Mucosa of rectum (tissue), 2 donors: ENCODE measurements at regions not wholly inside any gene's neighbourhood (a gene's known extent, or its start where the extent isn't known, plus 50 kb on each side); places are given as distances from the start of the nearest gene placed in this dataset.
"Not testable (repeated sequence)": the region's sequence is repeated elsewhere in the genome, so short reads cannot be mapped to it uniquely, and the experiment has no call there.

Source experiments
- H3K27ac ChIP-seq, 2 donors: one replicate each; pipeline ENCODE4 v1.7.0; 2013; ENCODE audit warnings: inconsistent platforms in 2 of 2, low read depth in 2 of 2, low read length in 2 of 2
- H3K27me3 ChIP-seq, 2 donors: one replicate each; pipeline ENCODE4 v1.7.0; 2013; ENCODE audit warnings: low read length in 2 of 2; ENCODE audit not compliant: control insufficient read depth in 2 of 2, insufficient read depth in 2 of 2
- H3K36me3 ChIP-seq, 2 donors: one replicate each; pipeline ENCODE4 v1.7.0; 2013; ENCODE audit warnings: low read length in 2 of 2; ENCODE audit not compliant: control insufficient read depth in 2 of 2, insufficient read depth in 2 of 2
- H3K4me1 ChIP-seq, 2 donors: one replicate each; pipeline ENCODE4 v1.7.0; 2013; ENCODE audit warnings: low read length in 2 of 2, mild to moderate bottlenecking in 1 of 2; ENCODE audit not compliant: control insufficient read depth in 2 of 2, insufficient read depth in 2 of 2
- H3K4me3 ChIP-seq, 2 donors: one replicate each; pipeline ENCODE4 v1.7.0; 2013; ENCODE audit warnings: low read length in 2 of 2
- H3K9ac ChIP-seq, 2 donors: one replicate each; pipeline ENCODE4 v1.7.0; 2013; ENCODE audit warnings: low read length in 2 of 2, low read depth in 1 of 2, mild to moderate bottlenecking in 1 of 2
- H3K9me3 ChIP-seq, 2 donors: one replicate each; pipeline ENCODE4 v1.7.0; 2013; ENCODE audit warnings: low read length in 2 of 2; ENCODE audit not compliant: control insufficient read depth in 2 of 2
- donor health status: healthy.
- donor health status: Normal muscosa, but diverticular disease.

DNA sequence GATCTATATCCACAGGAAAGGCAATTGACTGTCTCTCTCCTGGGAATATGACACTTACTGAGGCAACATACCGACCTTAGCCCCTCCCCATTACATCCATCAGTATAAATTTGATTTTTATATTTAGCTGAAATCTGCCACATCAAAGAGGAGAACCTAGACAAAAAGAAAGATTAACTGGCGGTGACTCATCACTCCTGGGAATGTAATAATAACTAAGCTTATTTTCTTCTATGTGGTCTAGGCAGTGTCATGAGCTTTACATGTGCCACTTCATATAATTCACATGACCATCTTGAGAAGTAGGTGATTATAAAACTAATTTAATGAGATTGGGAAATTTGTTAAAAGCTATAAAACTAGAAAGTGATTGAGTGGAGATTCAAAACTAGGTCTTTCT is 520.0 kb upstream of the HS3ST5 start:
- H3K9ac ChIP-seq: no peak overlapping the region
- no peak overlapping the region for H3K27ac ChIP-seq
- H3K27me3 ChIP-seq: no peaks in the 10 kb centered on the region

DNA sequence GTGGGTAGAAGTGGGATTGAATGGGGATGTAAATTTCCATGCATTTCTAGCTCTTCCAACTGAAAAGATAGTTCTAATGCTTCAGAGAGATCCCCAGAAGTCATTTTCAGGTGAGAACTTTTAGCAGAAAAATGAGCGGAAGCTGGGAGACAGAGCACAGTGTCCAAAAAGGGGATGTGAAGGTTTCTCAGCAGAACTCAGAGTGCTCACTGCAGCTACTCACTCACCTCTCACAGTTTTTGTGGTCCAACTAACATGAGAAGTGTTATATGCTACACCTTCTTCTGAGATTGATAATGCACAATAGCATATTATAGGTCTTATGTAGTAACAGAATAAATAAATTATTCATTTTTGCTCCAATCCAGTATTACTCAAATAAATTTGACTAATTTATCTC is 519.2 kb upstream of the HS3ST5 start:
- no peaks in the 10 kb centered on the region for H3K4me1 ChIP-seq
- no peak overlapping the region for H3K27ac ChIP-seq
- no peaks in the 10 kb centered on the region for H3K27me3 ChIP-seq
- no peaks in the 10 kb centered on the region for H3K36me3 ChIP-seq
- H3K9me3 ChIP-seq: no peaks in the 10 kb centered on the region
- H3K9ac ChIP-seq: no peak overlapping the region
- no peak overlapping the region for H3K4me3 ChIP-seq

More for the DNA sequence above, 520.0 kb upstream of the HS3ST5 start:
- Histone ChIP-seq H3K36me3 (no peaks in the 10 kb centered on the region), H3K9me3 (no peaks in the 10 kb centered on the region), H3K4me3 (no peak overlapping the region), H3K4me1 (no peaks in the 10 kb centered on the region)

DNA sequence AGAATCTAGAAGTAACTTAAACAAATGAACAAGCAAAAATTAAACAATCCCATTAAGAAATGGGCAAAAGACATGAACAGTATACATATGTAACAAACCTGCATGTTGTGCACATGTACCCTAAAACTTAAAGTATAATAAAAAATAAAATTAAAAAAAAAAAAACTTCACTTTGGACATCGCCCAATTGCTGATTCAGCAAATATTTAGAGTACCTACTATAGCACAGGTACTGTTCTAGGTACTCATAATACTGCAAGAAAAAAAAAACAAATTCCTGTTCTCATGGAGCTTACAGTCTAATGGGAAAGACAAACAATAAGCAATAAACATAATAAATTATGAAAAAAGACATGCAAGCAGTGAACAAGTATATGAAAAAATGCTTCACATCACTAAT is 501.5 kb upstream of the HS3ST5 start:
- H3K27ac ChIP-seq: no peak overlapping the region
- H3K36me3 ChIP-seq: no peaks in the 10 kb centered on the region
- no peaks in the 10 kb centered on the region for H3K4me1 ChIP-seq

DNA sequence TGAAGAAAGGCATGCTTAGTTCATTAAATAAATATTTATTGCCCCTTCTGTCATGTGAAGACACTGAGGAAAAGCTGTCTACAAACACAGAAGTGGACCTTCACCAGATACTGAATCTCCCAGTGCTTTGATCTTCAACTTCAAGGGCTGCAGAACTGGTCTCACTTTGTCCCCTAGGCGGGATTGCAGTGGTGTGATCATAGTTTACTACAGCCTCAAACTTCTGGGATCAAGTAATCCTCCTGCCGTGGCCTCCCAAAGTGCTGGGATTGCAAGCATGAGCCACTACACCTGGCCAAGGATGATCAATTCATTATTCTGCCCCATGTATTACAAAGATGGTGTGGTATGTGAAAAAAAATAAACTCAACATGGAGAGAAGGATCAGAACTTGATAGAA is 496.2 kb upstream of the HS3ST5 start:
- H3K9ac ChIP-seq: no peak overlapping the region
- no peak overlapping the region for H3K27ac ChIP-seq
- no peaks in the 10 kb centered on the region for H3K27me3 ChIP-seq

More for the DNA sequence above, 501.5 kb upstream of the HS3ST5 start:
- Histone ChIP-seq H3K27me3 (no peaks in the 10 kb centered on the region), H3K4me3 (no peak overlapping the region), H3K9me3 (no peaks in the 10 kb centered on the region), H3K9ac (no peak overlapping the region)

DNA sequence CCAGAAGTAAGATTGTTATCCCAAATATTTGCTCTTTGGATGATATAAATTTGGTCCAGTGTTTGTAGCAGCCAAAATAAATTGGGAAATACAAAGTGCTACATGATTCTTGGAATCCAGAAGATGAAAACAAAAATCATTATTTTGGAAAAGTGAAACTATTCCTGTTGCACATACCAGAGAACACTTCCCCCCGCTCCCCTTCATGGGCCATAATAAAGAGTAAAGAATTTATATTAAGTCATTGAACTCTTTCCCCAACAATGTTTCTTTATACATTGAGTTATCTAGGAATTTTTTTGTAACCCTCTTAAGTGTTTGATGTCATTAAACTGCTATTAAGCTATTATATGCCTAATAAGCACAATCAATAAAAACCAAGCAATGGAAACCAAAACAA is 490.4 kb upstream of the HS3ST5 start:
- no peak overlapping the region for H3K4me3 ChIP-seq
- no peaks in the 10 kb centered on the region for H3K9me3 ChIP-seq
- no peaks in the 10 kb centered on the region for H3K4me1 ChIP-seq
- no peak overlapping the region for H3K9ac ChIP-seq
- H3K27me3 ChIP-seq: no peaks in the 10 kb centered on the region
- no peaks in the 10 kb centered on the region for H3K36me3 ChIP-seq
- H3K27ac ChIP-seq: no peak overlapping the region

More for the DNA sequence above, 496.2 kb upstream of the HS3ST5 start:
- Histone ChIP-seq H3K4me1 (no peaks in the 10 kb centered on the region), H3K36me3 (no peaks in the 10 kb centered on the region), H3K4me3 (no peak overlapping the region), H3K9me3 (no peaks in the 10 kb centered on the region)

DNA sequence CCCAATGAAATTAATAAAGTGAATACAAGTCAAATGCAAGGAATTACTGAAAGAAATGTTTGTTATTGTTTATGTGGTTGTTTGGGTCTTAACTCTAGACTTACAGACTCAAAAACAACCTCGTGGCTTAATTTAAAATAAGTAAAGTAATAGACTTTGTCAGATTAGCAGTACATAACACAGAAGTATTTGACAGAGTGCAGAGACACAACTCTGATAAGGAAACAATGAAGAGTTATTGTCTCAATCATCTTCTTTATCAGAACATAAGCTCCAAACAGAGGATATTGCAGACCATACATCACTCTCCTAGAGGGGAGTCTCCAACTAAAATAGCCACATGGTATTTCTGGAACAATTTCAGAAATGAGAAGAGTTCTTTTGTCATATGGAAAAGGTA is 487.7 kb upstream of the HS3ST5 start:
- no peak overlapping the region for H3K9ac ChIP-seq

DNA sequence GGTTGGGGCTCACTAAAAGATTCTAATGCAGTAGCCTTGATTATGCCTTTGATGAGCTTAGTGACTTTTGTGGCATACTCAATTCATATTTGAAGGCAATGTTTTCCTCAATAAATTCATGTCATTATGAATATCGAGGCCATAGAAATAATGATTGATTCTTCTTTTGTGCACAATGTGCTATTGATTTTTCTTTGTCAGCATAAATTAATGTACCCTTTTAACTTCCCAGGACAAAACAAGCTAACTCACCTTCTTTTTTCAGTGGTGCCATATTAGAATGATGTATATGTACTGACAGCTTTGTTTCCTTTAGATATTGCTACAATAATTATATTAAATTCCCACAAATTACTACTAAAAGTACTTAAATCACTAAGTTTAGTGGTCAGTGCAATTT is 484.3 kb upstream of the HS3ST5 start:
- Histone ChIP-seq H3K36me3 (no peaks in the 10 kb centered on the region), H3K4me1 (no peaks in the 10 kb centered on the region), H3K9ac (no peak overlapping the region), H3K4me3 (no peak overlapping the region), H3K27ac (no peak overlapping the region), H3K9me3 (no peaks in the 10 kb centered on the region), H3K27me3 (no peaks in the 10 kb centered on the region)

More for the DNA sequence above, 487.7 kb upstream of the HS3ST5 start:
- no peak overlapping the region for H3K27ac ChIP-seq
- no peak overlapping the region for H3K4me3 ChIP-seq
- H3K36me3 ChIP-seq: no peaks in the 10 kb centered on the region
- H3K9me3 ChIP-seq: no peaks in the 10 kb centered on the region
- no peaks in the 10 kb centered on the region for H3K27me3 ChIP-seq
- no peaks in the 10 kb centered on the region for H3K4me1 ChIP-seq

DNA sequence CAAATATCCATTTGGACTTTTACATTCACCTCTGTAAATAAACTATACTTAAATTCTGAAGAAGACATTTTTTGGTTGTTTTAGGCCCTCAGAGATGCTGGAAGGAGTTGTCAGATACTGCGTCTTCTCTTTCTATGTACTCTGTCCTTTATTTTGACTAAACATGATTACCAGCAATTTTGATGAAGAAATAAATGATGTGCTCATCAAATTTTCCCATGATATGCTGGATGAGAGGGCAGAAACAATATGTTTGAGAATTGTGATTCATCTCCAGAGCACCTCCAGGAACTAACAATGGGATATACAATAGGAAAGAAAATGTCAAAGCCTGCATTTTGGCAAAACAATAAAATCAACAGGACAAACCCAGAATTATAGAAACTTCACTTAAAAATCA is 481.6 kb upstream of the HS3ST5 start:
- Histone ChIP-seq H3K27me3 (no peaks in the 10 kb centered on the region), H3K27ac (no peak overlapping the region), H3K4me1 (no peaks in the 10 kb centered on the region), H3K36me3 (no peaks in the 10 kb centered on the region), H3K9me3 (peaks cover 0 to 2% of the 10 kb centered on the region in 2 donors), H3K9ac (no peak overlapping the region), H3K4me3 (no peak overlapping the region)

DNA sequence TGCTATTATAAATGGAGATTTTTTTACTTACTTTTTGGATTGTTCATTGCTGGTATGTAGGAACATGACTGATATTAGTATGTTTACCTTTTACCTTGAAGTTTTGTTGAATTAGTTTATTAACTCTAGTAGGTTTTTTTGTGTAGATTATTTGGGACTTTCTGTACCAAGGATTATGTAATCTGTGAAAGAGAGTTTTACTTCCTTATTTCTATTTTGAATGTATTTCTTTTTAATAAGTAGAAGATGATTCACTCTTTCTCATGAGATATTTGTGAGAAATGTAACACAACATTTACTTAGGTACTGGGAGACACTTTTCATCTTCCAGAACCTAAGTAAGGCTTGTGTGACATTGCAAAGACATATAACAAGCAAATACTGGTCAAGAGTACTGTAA is 473.9 kb upstream of the HS3ST5 start:
- no peak overlapping the region for H3K4me3 ChIP-seq
- no peaks in the 10 kb centered on the region for H3K27me3 ChIP-seq
- no peak overlapping the region for H3K27ac ChIP-seq
- no peaks in the 10 kb centered on the region for H3K4me1 ChIP-seq
- H3K9me3 ChIP-seq: peaks cover 0 to 2% of the 10 kb centered on the region in 2 donors
- H3K9ac ChIP-seq: no peak overlapping the region
- no peaks in the 10 kb centered on the region for H3K36me3 ChIP-seq

DNA sequence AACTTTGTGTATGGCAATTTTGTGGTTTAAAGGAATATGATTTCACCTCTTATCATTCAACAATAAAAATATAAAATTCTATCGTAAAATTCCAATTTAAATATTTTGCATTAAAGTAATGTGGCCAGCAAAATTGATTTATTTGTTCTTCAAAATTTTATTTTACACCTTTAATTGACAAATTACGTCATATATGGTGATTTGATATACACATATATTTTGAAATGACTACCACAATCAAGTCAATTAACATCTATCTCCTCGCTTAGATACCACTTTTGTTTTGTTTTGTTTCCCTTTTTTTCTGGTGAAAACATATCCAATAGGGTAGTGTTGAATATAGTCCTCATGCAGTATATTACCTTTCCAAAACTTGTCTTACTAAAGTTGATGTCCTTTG is 467.6 kb upstream of the HS3ST5 start:
- Histone ChIP-seq H3K4me1 (no peaks in the 10 kb centered on the region), H3K27me3 (no peaks in the 10 kb centered on the region), H3K9ac (no peak overlapping the region), H3K4me3 (no peak overlapping the region), H3K36me3 (no peaks in the 10 kb centered on the region), H3K27ac (no peak overlapping the region), H3K9me3 (no peaks in the 10 kb centered on the region)

DNA sequence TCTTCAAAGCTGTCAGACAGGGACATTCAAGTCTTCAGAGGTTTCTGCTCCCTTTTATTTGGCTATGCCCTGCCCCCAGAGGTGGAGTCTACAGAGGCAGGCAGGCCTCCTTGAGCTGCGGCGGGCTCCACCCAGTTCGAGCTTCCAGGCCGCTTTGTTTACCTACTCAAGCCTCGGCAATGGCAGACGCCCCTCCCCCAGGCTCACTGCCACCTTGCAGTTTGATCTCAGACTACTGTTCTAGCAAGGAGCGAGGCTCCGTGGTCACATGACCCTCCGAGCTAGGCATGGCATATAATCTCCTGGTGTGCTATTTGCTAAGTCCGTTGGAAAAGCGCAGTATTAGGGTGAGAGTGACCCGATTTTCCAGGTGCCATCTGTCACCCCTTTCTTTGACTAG is 462.6 kb upstream of the HS3ST5 start:
- H3K27ac ChIP-seq, H3K9ac ChIP-seq, H3K4me3 ChIP-seq, H3K4me1 ChIP-seq, H3K27me3 ChIP-seq, H3K36me3 ChIP-seq, H3K9me3 ChIP-seq: not testable (repeated sequence)
